ENCODE measurements at regions not wholly inside any gene's neighbourhood (a gene's known extent, or its start where the extent isn't known, plus 50 kb on each side); places are given as distances from the start of the nearest gene placed in this dataset.
"Not testable (repeated sequence)": the region's sequence is repeated elsewhere in the genome, so short reads cannot be mapped to it uniquely, and the experiment has no call there.

DNA sequence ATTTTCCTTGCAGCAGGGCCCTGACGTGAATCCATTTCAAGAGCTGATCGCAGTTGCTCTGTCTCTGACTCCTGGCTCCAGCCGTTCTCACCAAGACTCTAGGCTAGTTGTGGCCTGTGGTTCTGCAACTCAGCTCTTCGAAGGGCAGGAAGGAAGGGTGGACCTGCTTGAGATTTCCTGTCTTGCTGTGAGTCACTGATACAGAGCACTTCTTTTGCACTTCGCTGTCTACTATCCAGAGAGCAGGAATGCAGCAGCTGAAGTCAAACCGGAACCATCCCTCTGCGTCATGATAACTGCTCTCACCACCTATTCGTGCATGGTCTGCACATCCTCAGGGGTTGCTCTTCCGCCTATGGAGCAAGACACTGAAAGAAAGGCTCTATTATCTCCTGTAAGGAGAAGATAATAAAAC lies 59.7 kb downstream of the RAP2B start:
- no peaks in the 10 kb centered on the region for H3K36me3 ChIP-seq (ENCODE audit: insufficient read depth, low read length)
- H3K4me3 ChIP-seq (ENCODE audit: low read length) = no peak overlapping the region
- no peak overlapping the region for H3K27ac ChIP-seq (ENCODE audit: low read depth, low read length)
- no peaks in the 10 kb centered on the region for H3K27me3 ChIP-seq (ENCODE audit: insufficient read depth, low read length)
- no peaks in the 10 kb centered on the region for H3K9me3 ChIP-seq (ENCODE audit: insufficient read depth, low read depth, low read length)
- WGBS = 79% methylated on average over 8 of the region's 9 CpGs
- no peak overlapping the region for H3K9ac ChIP-seq (ENCODE audit: low read depth, low read length)
- H3K4me1 ChIP-seq (ENCODE audit: insufficient read depth, low read length) = peaks cover 15% of the 10 kb centered on the region

DNA sequence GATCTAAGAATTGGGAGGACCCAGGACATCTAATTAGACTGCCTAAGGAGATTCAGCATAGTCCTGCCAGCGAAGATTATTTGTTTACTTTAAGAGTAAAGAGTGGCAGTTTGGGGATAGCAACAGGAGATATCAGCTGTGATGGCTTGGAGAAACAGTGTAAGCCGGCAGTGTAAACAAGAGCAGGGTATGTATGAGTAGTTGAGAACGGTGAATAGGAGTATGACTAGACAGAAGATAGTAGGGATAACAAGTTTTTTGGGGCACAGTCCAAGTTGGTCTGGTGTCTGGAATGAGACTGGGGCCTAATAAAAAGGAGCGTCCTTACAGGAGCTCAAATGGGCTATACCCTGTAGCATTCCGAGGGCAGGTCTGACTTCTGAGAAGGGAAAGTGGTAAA lies 64.9 kb downstream of the RAP2B start:
- H3K4me3 ChIP-seq (ENCODE audit: low read length); H3K9me3 ChIP-seq (ENCODE audit: insufficient read depth, low read depth, low read length); H3K4me1 ChIP-seq (ENCODE audit: insufficient read depth, low read length); H3K9ac ChIP-seq (ENCODE audit: low read depth, low read length); H3K36me3 ChIP-seq (ENCODE audit: insufficient read depth, low read length); H3K27ac ChIP-seq (ENCODE audit: low read depth, low read length); H3K27me3 ChIP-seq (ENCODE audit: insufficient read depth, low read length): not testable (repeated sequence)
- 79% methylated on average over 5 of the region's 5 CpGs for WGBS

- not testable (repeated sequence) for H3K9ac ChIP-seq (ENCODE audit: low read depth, low read length); H3K27ac ChIP-seq (ENCODE audit: low read depth, low read length); H3K9me3 ChIP-seq (ENCODE audit: insufficient read depth, low read depth, low read length); H3K36me3 ChIP-seq (ENCODE audit: insufficient read depth, low read length); H3K4me3 ChIP-seq (ENCODE audit: low read length); H3K27me3 ChIP-seq (ENCODE audit: insufficient read depth, low read length); H3K4me1 ChIP-seq (ENCODE audit: insufficient read depth, low read length)
- WGBS = 78% methylated on average over 8 of the region's 8 CpGs
Observed at GRCh38 chr3:153230427-153230826, 68.4 kb downstream of the RAP2B start.

DNA sequence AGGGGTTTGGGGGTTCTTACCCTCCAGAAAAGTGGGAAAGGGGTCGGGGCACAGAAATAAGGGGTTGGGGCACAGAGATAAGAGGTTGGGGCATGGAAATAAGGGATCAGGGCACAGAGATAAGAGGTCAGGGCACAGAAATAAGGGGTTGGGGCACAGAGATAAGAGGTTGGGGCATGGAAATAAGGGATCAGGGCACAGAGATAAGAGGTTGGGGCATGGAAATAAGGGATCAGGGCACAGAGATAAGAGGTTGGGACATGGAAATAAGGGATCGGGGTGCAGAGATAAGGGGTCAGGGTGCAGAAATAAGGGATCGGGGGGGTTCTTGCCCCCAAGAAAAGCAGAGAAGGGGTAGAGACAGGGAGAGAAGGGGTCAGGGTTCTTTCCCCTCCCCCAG lies 69.2 kb downstream of the RAP2B start:
- H3K4me1 ChIP-seq (ENCODE audit: insufficient read depth, low read length); H3K27me3 ChIP-seq (ENCODE audit: insufficient read depth, low read length); H3K36me3 ChIP-seq (ENCODE audit: insufficient read depth, low read length); H3K9me3 ChIP-seq (ENCODE audit: insufficient read depth, low read depth, low read length); H3K9ac ChIP-seq (ENCODE audit: low read depth, low read length); H3K4me3 ChIP-seq (ENCODE audit: low read length); H3K27ac ChIP-seq (ENCODE audit: low read depth, low read length): not testable (repeated sequence)
- WGBS = 92% methylated on average over 3 of the region's 3 CpGs

GRCh38 chr3:153232050-153232752 lies 70.2 kb downstream of the RAP2B start:
- H3K9me3 ChIP-seq (ENCODE audit: insufficient read depth, low read depth, low read length); H3K9ac ChIP-seq (ENCODE audit: low read depth, low read length); H3K27ac ChIP-seq (ENCODE audit: low read depth, low read length); H3K27me3 ChIP-seq (ENCODE audit: insufficient read depth, low read length); H3K4me3 ChIP-seq (ENCODE audit: low read length); H3K36me3 ChIP-seq (ENCODE audit: insufficient read depth, low read length); H3K4me1 ChIP-seq (ENCODE audit: insufficient read depth, low read length): not testable (repeated sequence)
- WGBS = 89% methylated on average over 10 of the region's 11 CpGs

- Histone ChIP-seq H3K9me3 (ENCODE audit: insufficient read depth, low read depth, low read length) (no peaks in the 10 kb centered on the region), H3K27me3 (ENCODE audit: insufficient read depth, low read length) (no peaks in the 10 kb centered on the region), H3K36me3 (ENCODE audit: insufficient read depth, low read length) (no peaks in the 10 kb centered on the region), H3K4me3 (ENCODE audit: low read length) (no peak overlapping the region), H3K27ac (ENCODE audit: low read depth, low read length) (no peak overlapping the region), H3K4me1 (ENCODE audit: insufficient read depth, low read length) (no peaks in the 10 kb centered on the region), H3K9ac (ENCODE audit: low read depth, low read length) (no peak overlapping the region)
- 83% methylated on average over 1 of the region's 3 CpGs for WGBS
Observed at GRCh38 chr3:153232851-153233271, 70.8 kb downstream of the RAP2B start.

- H3K4me1 ChIP-seq (ENCODE audit: insufficient read depth, low read length) = no peaks in the 10 kb centered on the region
- H3K9ac ChIP-seq (ENCODE audit: low read depth, low read length) = no peak overlapping the region
- H3K36me3 ChIP-seq (ENCODE audit: insufficient read depth, low read length) = no peaks in the 10 kb centered on the region
- H3K4me3 ChIP-seq (ENCODE audit: low read length) = no peak overlapping the region
- no peaks in the 10 kb centered on the region for H3K27me3 ChIP-seq (ENCODE audit: insufficient read depth, low read length)
- H3K9me3 ChIP-seq (ENCODE audit: insufficient read depth, low read depth, low read length) = no peaks in the 10 kb centered on the region
- H3K27ac ChIP-seq (ENCODE audit: low read depth, low read length) = no peak overlapping the region
Observed at GRCh38 chr3:153233986-153234385, 72.0 kb downstream of the RAP2B start.

DNA sequence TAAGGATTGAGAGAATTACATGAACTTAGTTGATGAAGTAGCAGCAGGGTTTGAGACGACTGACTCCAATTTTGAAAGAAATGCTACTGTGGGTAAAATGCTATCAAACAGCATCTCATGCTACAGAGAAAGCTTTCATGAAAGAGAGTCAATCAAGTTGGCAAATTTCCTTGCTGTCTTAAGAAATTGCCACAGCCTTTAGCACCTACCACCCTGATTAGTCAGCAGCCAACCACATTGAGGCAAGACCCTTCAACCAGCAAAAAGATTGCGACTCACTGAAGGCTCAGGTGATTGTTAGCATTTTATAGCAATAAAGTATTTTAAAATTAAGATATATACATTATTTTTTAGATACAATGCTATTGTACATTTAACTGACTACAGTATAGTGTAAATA lies 80.9 kb downstream of the RAP2B start:
- Histone ChIP-seq H3K4me3 (ENCODE audit: low read length) (no peak overlapping the region), H3K9ac (ENCODE audit: low read depth, low read length) (no peak overlapping the region), H3K36me3 (ENCODE audit: insufficient read depth, low read length) (no peaks in the 10 kb centered on the region), H3K9me3 (ENCODE audit: insufficient read depth, low read depth, low read length) (0 out of 2 replicates have a peak, but pooled peaks cover 8% of the 10 kb centered on the region), H3K4me1 (ENCODE audit: insufficient read depth, low read length) (no peaks in the 10 kb centered on the region), H3K27me3 (ENCODE audit: insufficient read depth, low read length) (no peaks in the 10 kb centered on the region), H3K27ac (ENCODE audit: low read depth, low read length) (no peak overlapping the region)
- 100% methylated on average over 1 of the region's 2 CpGs for WGBS

- Histone ChIP-seq H3K4me1 (ENCODE audit: insufficient read depth, low read length) (no peaks in the 10 kb centered on the region), H3K9me3 (ENCODE audit: insufficient read depth, low read depth, low read length) (0 out of 2 replicates have a peak, but pooled peaks cover 8% of the 10 kb centered on the region), H3K27ac (ENCODE audit: low read depth, low read length) (no peak overlapping the region), H3K9ac (ENCODE audit: low read depth, low read length) (no peak overlapping the region), H3K27me3 (ENCODE audit: insufficient read depth, low read length) (no peaks in the 10 kb centered on the region), H3K36me3 (ENCODE audit: insufficient read depth, low read length) (no peaks in the 10 kb centered on the region), H3K4me3 (ENCODE audit: low read length) (no peak overlapping the region)
- WGBS = 100% methylated on average over 3 of the region's 3 CpGs
Observed at GRCh38 chr3:153244961-153245360, 82.9 kb downstream of the RAP2B start.

GRCh38 chr3:153245661-153246060 lies 83.6 kb downstream of the RAP2B start:
- 100% methylated on average over 2 of the region's 2 CpGs for WGBS
- no peaks in the 10 kb centered on the region for H3K27me3 ChIP-seq (ENCODE audit: insufficient read depth, low read length)
- H3K9ac ChIP-seq (ENCODE audit: low read depth, low read length) = no peak overlapping the region
- H3K4me3 ChIP-seq (ENCODE audit: low read length) = no peak overlapping the region
- H3K27ac ChIP-seq (ENCODE audit: low read depth, low read length) = no peak overlapping the region
- 0 out of 2 replicates have a peak, but pooled peaks cover 8% of the 10 kb centered on the region for H3K9me3 ChIP-seq (ENCODE audit: insufficient read depth, low read depth, low read length)
- no peaks in the 10 kb centered on the region for H3K36me3 ChIP-seq (ENCODE audit: insufficient read depth, low read length)
- H3K4me1 ChIP-seq (ENCODE audit: insufficient read depth, low read length) = no peaks in the 10 kb centered on the region

- Histone ChIP-seq H3K9ac (ENCODE audit: low read depth, low read length) (no peak overlapping the region), H3K9me3 (ENCODE audit: insufficient read depth, low read depth, low read length) (0 out of 2 replicates have a peak, but pooled peaks cover 8% of the 10 kb centered on the region), H3K27ac (ENCODE audit: low read depth, low read length) (no peak overlapping the region), H3K4me1 (ENCODE audit: insufficient read depth, low read length) (no peaks in the 10 kb centered on the region), H3K27me3 (ENCODE audit: insufficient read depth, low read length) (no peaks in the 10 kb centered on the region), H3K36me3 (ENCODE audit: insufficient read depth, low read length) (no peaks in the 10 kb centered on the region), H3K4me3 (ENCODE audit: low read length) (no peak overlapping the region)
- WGBS = no CpG with 5 or more reads among the region's 1 CpG
Observed at GRCh38 chr3:153246331-153246730, 84.3 kb downstream of the RAP2B start.

DNA sequence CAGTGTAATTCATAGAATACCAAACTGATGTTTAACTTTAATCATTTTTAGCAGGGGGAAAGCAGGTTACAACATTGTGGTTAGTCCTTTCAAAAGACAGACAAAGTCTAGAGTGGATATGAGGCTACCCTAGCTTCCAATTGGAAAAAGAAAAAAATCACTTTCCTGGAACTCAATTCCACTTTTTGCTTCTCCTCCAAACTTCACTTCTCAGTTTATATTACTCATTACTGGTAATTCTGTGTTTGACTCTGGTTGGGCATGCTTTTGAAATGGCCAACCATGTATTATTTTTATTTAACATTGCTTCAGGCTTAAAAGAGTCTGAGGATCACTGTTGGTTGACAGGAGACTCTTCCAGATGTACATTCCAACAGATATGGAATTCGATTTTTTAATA lies 84.8 kb downstream of the RAP2B start:
- 0 out of 2 replicates have a peak, but pooled peaks cover 6% of the 10 kb centered on the region for H3K9me3 ChIP-seq (ENCODE audit: insufficient read depth, low read depth, low read length)
- no peaks in the 10 kb centered on the region for H3K4me1 ChIP-seq (ENCODE audit: insufficient read depth, low read length)
- H3K4me3 ChIP-seq (ENCODE audit: low read length) = no peak overlapping the region
- H3K36me3 ChIP-seq (ENCODE audit: insufficient read depth, low read length) = no peaks in the 10 kb centered on the region
- H3K27me3 ChIP-seq (ENCODE audit: insufficient read depth, low read length) = no peaks in the 10 kb centered on the region
- 94% methylated on average over 1 of the region's 1 CpG for WGBS
- H3K9ac ChIP-seq (ENCODE audit: low read depth, low read length) = no peak overlapping the region
- no peak overlapping the region for H3K27ac ChIP-seq (ENCODE audit: low read depth, low read length)

Data from HUES64 (cell line).